ENCODE measurements at regions not wholly inside any gene's neighbourhood (a gene's known extent, or its start where the extent isn't known, plus 50 kb on each side); places are given as distances from the start of the nearest gene placed in this dataset.

GRCh38 chr10:36301139-36301538 is 659.0 kb upstream of the FZD8 start:
- no peak overlapping the region for H3K27ac ChIP-seq
- no peak for DNase-seq (ENCODE audit: low spot score)
- TF ChIP-seq CTCF (IDR thresholded peaks at IDR 0.05): no peak
- H3K4me3 ChIP-seq: no peak overlapping the region

GRCh38 chr10:36283827-36284226 is 641.7 kb upstream of the FZD8 start:
- TF ChIP-seq CTCF (IDR thresholded peaks at IDR 0.05): no peak
- no peak for DNase-seq (ENCODE audit: low spot score)
- Histone ChIP-seq H3K27ac (no peak overlapping the region), H3K4me3 (no peak overlapping the region)

GRCh38 chr10:36281831-36282331 is 639.8 kb upstream of the FZD8 start:
- H3K27ac ChIP-seq: no peak overlapping the region
- no peak overlapping the region for H3K4me3 ChIP-seq
- no peak for TF ChIP-seq CTCF (IDR thresholded peaks at IDR 0.05)
- no peak for DNase-seq (ENCODE audit: low spot score)

- DNase-seq (ENCODE audit: low spot score): no peak
- no peak overlapping the region for H3K4me3 ChIP-seq
- no peak overlapping the region for H3K27ac ChIP-seq
- TF ChIP-seq CTCF (IDR thresholded peaks at IDR 0.05): no peak
These were observed 638.9 kb upstream of the FZD8 start for GRCh38 chr10:36280890-36281499.

GRCh38 chr10:36280321-36280741 is 638.2 kb upstream of the FZD8 start:
- no peak for DNase-seq (ENCODE audit: low spot score)
- H3K4me3 ChIP-seq: no peak overlapping the region
- no peak for TF ChIP-seq CTCF (IDR thresholded peaks at IDR 0.05)
- H3K27ac ChIP-seq: no peak overlapping the region

GRCh38 chr10:36278176-36278575 is 636.1 kb upstream of the FZD8 start:
- Histone ChIP-seq H3K27ac (no peak overlapping the region), H3K4me3 (no peak overlapping the region)
- no peak for TF ChIP-seq CTCF (IDR thresholded peaks at IDR 0.05)
- DNase-seq (ENCODE audit: low spot score): no peak

GRCh38 chr10:36277459-36277858 is 635.4 kb upstream of the FZD8 start:
- H3K4me3 ChIP-seq: no peak overlapping the region
- no peak overlapping the region for H3K27ac ChIP-seq
- no peak for DNase-seq (ENCODE audit: low spot score)
- TF ChIP-seq CTCF (IDR thresholded peaks at IDR 0.05): no peak
